GM12878 (cell line): ENCODE measurements at regions not wholly inside any gene's neighbourhood (a gene's known extent, or its start where the extent isn't known, plus 50 kb on each side); places are given as distances from the start of the nearest gene placed in this dataset.

Experiments used
- ATAC-seq: fragments of 200-7000 bp; cut with Tn5 transposase; 3 replicates; pipeline ENCODE4 v1.9.1; 2020; ENCODE audit warnings: mild to moderate bottlenecking, moderate library complexity
- BruUV-seq: library from RNA; stranded (reverse); fragments of 400-500 nt; replicated peaks from 2 replicates; lab custom pipeline; 2021; lab: Mats Ljungman, UMichigan
- CTCF ChIA-PET: fragments of 300-600 bp; sonication (Branson Sonifier 250); formaldehyde crosslinking; extraction: SDS; loops from one replicate; lab custom pipeline; 2021; ENCODE audit warnings: inconsistent platforms; lab: Yijun Ruan, JAX
- POLR2A ChIA-PET: fragments of 350-600 bp; formaldehyde crosslinking; extraction: SDS; loops from one replicate; lab custom pipeline; 2021; ENCODE audit warnings: inconsistent platforms; lab: Charles Lee
- RAD21 ChIA-PET: fragments of 300-600 bp; sonication (Branson Sonifier 250); formaldehyde crosslinking; loops from one replicate; lab custom pipeline; 2023; ENCODE audit warnings: antibody characterized with exemption; ENCODE audit not compliant: unreplicated experiment; lab: Charles Lee
- SMC1A ChIA-PET: fragments of 300-600 bp; sonication (Branson Sonifier 250); formaldehyde crosslinking; loops from one replicate; lab custom pipeline; 2023; ENCODE audit not compliant: unreplicated experiment, uncharacterized antibody; lab: Charles Lee
- DNase-seq: peaks from one replicate; pipeline ENCODE4 v3.0.0-alpha.2; 2011; ENCODE audit warnings: low read depth, low spot score
- FAIRE-seq: peaks from 3 replicates; lab custom pipeline; 2011; peaks lifted over from hg19 to GRCh38; lab: Jason Lieb, UNC
- H2AFZ ChIP-seq: 2 replicates; pipeline ENCODE4 v1.6.0; 2011; ENCODE audit warnings: low read depth, low read length, control low read depth; ENCODE audit not compliant: control insufficient read depth
- H3K27ac ChIP-seq: 2 replicates; pipeline ENCODE4 v1.5.1; 2011; ENCODE audit warnings: control low read depth; ENCODE audit not compliant: control insufficient read depth, insufficient read depth
- H3K27me3 ChIP-seq, 2 experiments: replicated peaks in 1 of 2; 2 replicates each; pipeline versions ENCODE4 v1.6.0 to v1.6.1; 2011; ENCODE audit warnings: low read length in 1 of 2; ENCODE audit not compliant: control insufficient read depth in 2 of 2, insufficient read depth in 2 of 2
- H3K36me3 ChIP-seq, 2 experiments: 2 replicates each; pipeline ENCODE4 v1.5.1; 2011; ENCODE audit warnings: low read length in 1 of 2; ENCODE audit not compliant: control insufficient read depth in 2 of 2, insufficient read depth in 2 of 2
- H3K4me1 ChIP-seq: 2 replicates; pipeline ENCODE4 v1.6.1; 2011; ENCODE audit warnings: mild to moderate bottlenecking, low read length, moderate library complexity, mixed read lengths; ENCODE audit not compliant: control insufficient read depth, insufficient read depth
- H3K4me2 ChIP-seq: 2 replicates; pipeline ENCODE4 v1.6.0; 2011; ENCODE audit warnings: control low read depth; ENCODE audit not compliant: control insufficient read depth, insufficient read depth
- H3K4me3 ChIP-seq: fragments of 200-600 bp; sonication (generic); 2 replicates; pipeline ENCODE4 v1.5.1; 2016
- H3K79me2 ChIP-seq: 2 replicates; pipeline ENCODE4 v1.6.0; 2011; ENCODE audit warnings: low read length; ENCODE audit not compliant: control insufficient read depth, insufficient read depth
- H3K9ac ChIP-seq: 2 replicates; pipeline ENCODE4 v1.8.0; 2011; ENCODE audit warnings: low read length, control low read depth, mixed read lengths; ENCODE audit not compliant: control insufficient read depth, insufficient read depth
- H3K9me3 ChIP-seq: replicated peaks from 3 replicates; pipeline ENCODE4 v1.5.1; 2011; ENCODE audit warnings: mild to moderate bottlenecking, low read length; ENCODE audit not compliant: control insufficient read depth, insufficient read depth
- H4K20me1 ChIP-seq: 2 replicates; pipeline ENCODE4 v1.6.0; 2011; ENCODE audit not compliant: control insufficient read depth, insufficient read depth
- BHLHE40 ChIP-seq, 2 experiments: fragments of 450-650 bp in 1 of 2; IDR thresholded peaks; 2 replicates each; pipeline ENCODE4 v1.6.1; 2011 to 2017; ENCODE audit warnings: low read depth in 2 of 2, borderline replicate concordance in 1 of 2, improper control_type of control experiment in 1 of 2, low read length in 1 of 2, mild to moderate bottlenecking in 1 of 2
- BMI1 ChIP-seq: fragments of 450-650 bp; IDR thresholded peaks from 2 replicates; pipeline ENCODE4 v1.6.1; 2016; ENCODE audit warnings: mild to moderate bottlenecking, moderate library complexity, borderline replicate concordance
- CHD2 ChIP-seq: IDR thresholded peaks from 2 replicates; pipeline ENCODE4 v1.6.1; 2011; ENCODE audit warnings: low read depth, low read length, improper control_type of control experiment, borderline replicate concordance
- CREB1 ChIP-seq: IDR thresholded peaks from 2 replicates; pipeline ENCODE4 v1.6.1; 2012; ENCODE audit warnings: low read depth, mild to moderate bottlenecking, inconsistent platforms
- HDAC6 ChIP-seq: fragments of 200-600 bp; sonication (generic); IDR thresholded peaks from one replicate; pipeline ENCODE4 v1.8.0; 2017; ENCODE audit warnings: antibody characterized with exemption; ENCODE audit not compliant: unreplicated experiment
- IKZF1 ChIP-seq: fragments of 450-650 bp; conservative IDR thresholded peaks from 2 replicates; pipeline ENCODE4 v1.6.1; 2017; ENCODE audit warnings: antibody characterized with exemption, mild to moderate bottlenecking
- IRF3 ChIP-seq: fragments of 450-650 bp; IDR thresholded peaks from 2 replicates; pipeline ENCODE4 v1.6.1; 2014; ENCODE audit warnings: mild to moderate bottlenecking
- MTA2 ChIP-seq: fragments of 450-650 bp; IDR thresholded peaks from 2 replicates; pipeline ENCODE4 v1.6.1; 2016; ENCODE audit warnings: low read depth, mild to moderate bottlenecking, moderate library complexity
- PRDM15 ChIP-seq: fragments of 450-650 bp; formaldehyde crosslinking; IDR thresholded peaks from 2 replicates; pipeline ENCODE4 v1.4.0; 2020; ENCODE audit warnings: mild to moderate bottlenecking, moderate library complexity
- SKIL ChIP-seq: fragments of 450-650 bp; IDR thresholded peaks from 2 replicates; pipeline ENCODE4 v1.6.1; 2017; ENCODE audit warnings: mild to moderate bottlenecking, low read depth, inconsistent platforms; ENCODE audit not compliant: poor library complexity, severe bottlenecking
- WRNIP1 ChIP-seq: IDR thresholded peaks from 2 replicates; pipeline ENCODE4 v1.6.1; 2011; ENCODE audit warnings: low read depth, low read length, improper control_type of control experiment, borderline replicate concordance
- ZNF384 ChIP-seq: IDR thresholded peaks from 2 replicates; pipeline ENCODE4 v1.6.1; 2012; ENCODE audit warnings: low read depth, mild to moderate bottlenecking, low read length, improper control_type of control experiment, borderline replicate concordance
- WGBS: methylation state at CpG from one replicate; pipeline ENCODE4 v1.1.6; 2016; ENCODE audit warnings: low lambda C conversion rate; ENCODE audit not compliant: insufficient replicate concordance, insufficient coverage; ENCODE audit errors: missing lambda C conversion rate; 5-methylcytosine and 5-hydroxymethylcytosine counted together
- in situ Hi-C: fragments of 300-500 bp; cut with MboI; formaldehyde crosslinking; loops from 9 replicates; pipeline ENCODE4 v1.14.3; 2018; ENCODE audit warnings: mixed read lengths
- intact Hi-C: fragments of 100-400 bp; cut with micrococcal nuclease; formaldehyde crosslinking; loops from one replicate; pipeline ENCODE4 v1.14.2; 2022; ENCODE audit not compliant: unreplicated experiment
- TF ChIP-seq, protein P1 (sequence below): fragments of 450-650 bp; formaldehyde crosslinking; IDR thresholded peaks from 2 replicates; pipeline ENCODE4 v1.5.0; 2022; ENCODE audit warnings: mild to moderate bottlenecking, missing genetic modification characterization

GRCh38 chr12:19810213-19810612 lies 370.9 kb downstream of the AEBP2 start:
- Histone ChIP-seq H3K4me2 (no peak overlapping the region), H3K36me3 (no peaks in the 10 kb centered on the region), H2AFZ (no peak overlapping the region), H3K9ac (no peak overlapping the region), H3K4me1 (no peaks in the 10 kb centered on the region), H3K9me3 (no peaks in the 10 kb centered on the region; the same call in 2 of the 3 replicates), H3K27ac (no peak overlapping the region), H3K27me3 (no peaks in the 10 kb centered on the region), H3K4me3 (no peak overlapping the region), H4K20me1 (no peaks in the 10 kb centered on the region), H3K79me2 (no peaks in the 10 kb centered on the region)
- ATAC-seq (no peak), FAIRE-seq (no peak), DNase-seq (no peak)
- POLR2A ChIA-PET: no interaction called here
- RAD21 ChIA-PET: no interaction called here
- CTCF ChIA-PET: interaction anchor here (1.0 kb wide), 2 partner anchors 41 to 82 kb away, joined by 3 read pairs; no protein-coding TSS in a partner anchor
- SMC1A ChIA-PET: interaction anchor here (0.9 to 2.7 kb wide), 5 partner anchors 8 to 53 kb away, joined by 3 to 12 read pairs (median 3); no protein-coding TSS in a partner anchor
- in situ Hi-C loops (no loop called here), intact Hi-C loops (no loop called here)
- BruUV-seq: no TSS peak
- 50% methylated on average over 1 of the region's 1 CpG for WGBS
- TF ChIP-seq WRNIP1 (no peak), IRF3 (no peak), HDAC6 (no peak), IKZF1 (no peak), PRDM15 (CRISPR knock-in tag) (no peak), CHD2 (no peak), ZNF384 (no peak), SKIL (no peak), BMI1 (no peak), CREB1 (no peak), MTA2 (no peak), BHLHE40 (IDR thresholded peaks at IDR 0.05; ENCODE audit: borderline replicate concordance in 1 of 2, low read depth in 2 of 2, low read length in 1 of 2) (no peak)
- TF ChIP-seq, protein P1, sequence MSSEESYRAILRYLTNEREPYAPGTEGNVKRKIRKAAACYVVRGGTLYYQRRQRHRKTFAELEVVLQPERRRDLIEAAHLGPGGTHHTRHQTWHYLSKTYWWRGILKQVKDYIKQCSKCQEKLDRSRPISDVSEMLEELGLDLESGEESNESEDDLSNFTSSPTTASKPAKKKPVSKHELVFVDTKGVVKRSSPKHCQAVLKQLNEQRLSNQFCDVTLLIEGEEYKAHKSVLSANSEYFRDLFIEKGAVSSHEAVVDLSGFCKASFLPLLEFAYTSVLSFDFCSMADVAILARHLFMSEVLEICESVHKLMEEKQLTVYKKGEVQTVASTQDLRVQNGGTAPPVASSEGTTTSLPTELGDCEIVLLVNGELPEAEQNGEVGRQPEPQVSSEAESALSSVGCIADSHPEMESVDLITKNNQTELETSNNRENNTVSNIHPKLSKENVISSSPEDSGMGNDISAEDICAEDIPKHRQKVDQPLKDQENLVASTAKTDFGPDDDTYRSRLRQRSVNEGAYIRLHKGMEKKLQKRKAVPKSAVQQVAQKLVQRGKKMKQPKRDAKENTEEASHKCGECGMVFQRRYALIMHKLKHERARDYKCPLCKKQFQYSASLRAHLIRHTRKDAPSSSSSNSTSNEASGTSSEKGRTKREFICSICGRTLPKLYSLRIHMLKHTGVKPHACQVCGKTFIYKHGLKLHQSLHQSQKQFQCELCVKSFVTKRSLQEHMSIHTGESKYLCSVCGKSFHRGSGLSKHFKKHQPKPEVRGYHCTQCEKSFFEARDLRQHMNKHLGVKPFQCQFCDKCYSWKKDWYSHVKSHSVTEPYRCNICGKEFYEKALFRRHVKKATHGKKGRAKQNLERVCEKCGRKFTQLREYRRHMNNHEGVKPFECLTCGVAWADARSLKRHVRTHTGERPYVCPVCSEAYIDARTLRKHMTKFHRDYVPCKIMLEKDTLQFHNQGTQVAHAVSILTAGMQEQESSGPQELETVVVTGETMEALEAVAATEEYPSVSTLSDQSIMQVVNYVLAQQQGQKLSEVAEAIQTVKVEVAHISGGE (CRISPR knock-in tag): no peak
